GM23338 (cell line): ENCODE measurements at regions not wholly inside any gene's neighbourhood (a gene's known extent, or its start where the extent isn't known, plus 50 kb on each side); places are given as distances from the start of the nearest gene placed in this dataset.

ENCODE experiments used
- ATAC-seq: fragments of 200-7000 bp; cut with Tn5 transposase; 3 replicates; pipeline ENCODE4 v1.9.1; 2020
- DNase-seq: peaks from one replicate; pipeline ENCODE4 v3.0.0-alpha.2; 2015; ENCODE audit warnings: low spot score
- H2AFZ ChIP-seq: fragments of 200-600 bp; sonication (generic); 2 replicates; pipeline ENCODE4 v1.8.0; 2016; ENCODE audit warnings: antibody characterized with exemption, mild to moderate bottlenecking, moderate library complexity
- H3F3A ChIP-seq: fragments of 200-600 bp; sonication (generic); replicated peaks from 2 replicates; pipeline ENCODE4 v1.8.0; 2017; ENCODE audit warnings: antibody characterized with exemption, mixed run types, low read depth
- H3K27ac ChIP-seq: fragments of 200-600 bp; sonication (generic); 2 replicates; pipeline ENCODE4 v1.6.1; 2016; ENCODE audit warnings: low read depth
- H3K27me3 ChIP-seq: fragments of 200-600 bp; sonication (generic); 2 replicates; pipeline ENCODE4 v1.8.0; 2016; ENCODE audit warnings: mild to moderate bottlenecking, mixed run types, moderate library complexity; ENCODE audit not compliant: insufficient read depth
- H3K36me3 ChIP-seq: fragments of 200-600 bp; sonication (generic); 2 replicates; pipeline ENCODE4 v1.8.0; 2016; ENCODE audit warnings: mild to moderate bottlenecking; ENCODE audit not compliant: insufficient read depth
- H3K4me1 ChIP-seq: fragments of 200-600 bp; sonication (generic); 2 replicates; pipeline ENCODE4 v1.8.0; 2016; ENCODE audit warnings: mild to moderate bottlenecking, moderate library complexity; ENCODE audit not compliant: insufficient read depth
- H3K4me2 ChIP-seq: fragments of 200-600 bp; sonication (generic); 2 replicates; pipeline ENCODE4 v1.7.1; 2017; ENCODE audit warnings: mixed run types
- H3K4me3 ChIP-seq: fragments of 200-600 bp; sonication (generic); 2 replicates; pipeline ENCODE4 v1.6.1; 2016; ENCODE audit warnings: mixed run types
- H3K79me2 ChIP-seq: fragments of 200-600 bp; sonication (generic); replicated peaks from 2 replicates; pipeline ENCODE4 v1.8.0; 2017; ENCODE audit warnings: mild to moderate bottlenecking; ENCODE audit not compliant: insufficient read depth
- H3K9me2 ChIP-seq: fragments of 200-600 bp; sonication (generic); 2 replicates; pipeline ENCODE4 v1.8.0; 2017; ENCODE audit not compliant: insufficient read depth
- H4K20me1 ChIP-seq: fragments of 200-600 bp; sonication (generic); replicated peaks from 2 replicates; pipeline ENCODE4 v1.8.0; 2017; ENCODE audit warnings: mild to moderate bottlenecking; ENCODE audit not compliant: insufficient read depth
- H3K27ac Mint-ChIP-seq: 2 replicates; pipeline ENCODE4 v1.8.0; 2020; ENCODE audit warnings: inconsistent platforms, mild to moderate bottlenecking, moderate library complexity, mixed read lengths
- H3K27me3 Mint-ChIP-seq: 3 replicates; pipeline ENCODE4 v1.8.0; 2022; ENCODE audit warnings: low read depth, mild to moderate bottlenecking, moderate library complexity, mixed read lengths, inconsistent platforms; ENCODE audit not compliant: insufficient read depth, poor library complexity
- H3K36me3 Mint-ChIP-seq: 3 replicates; pipeline ENCODE4 v1.8.0; 2021; ENCODE audit warnings: low read depth, mild to moderate bottlenecking, inconsistent platforms, moderate library complexity, mixed read lengths
- H3K4me1 Mint-ChIP-seq: 3 replicates; pipeline ENCODE4 v1.8.0; 2020; ENCODE audit warnings: mild to moderate bottlenecking, inconsistent platforms, mixed read lengths
- H3K4me3 Mint-ChIP-seq: 3 replicates; pipeline ENCODE4 v1.8.0; 2021; ENCODE audit warnings: moderate library complexity, mild to moderate bottlenecking, inconsistent platforms, mixed read lengths
- H3K9me3 Mint-ChIP-seq: 3 replicates; pipeline ENCODE4 v1.8.0; 2020; ENCODE audit warnings: moderate library complexity, mild to moderate bottlenecking, inconsistent platforms, mixed read lengths
- CREB1 ChIP-seq: fragments of 250-450 bp; sonication (Bioruptor Pico); IDR thresholded peaks from 2 replicates; pipeline ENCODE4 v1.5.0; 2020; ENCODE audit warnings: low read depth, mild to moderate bottlenecking, moderate library complexity
- EZH2 ChIP-seq: fragments of 200-600 bp; sonication (generic); IDR thresholded peaks from one replicate; pipeline ENCODE4 v1.8.0; 2017; ENCODE audit warnings: antibody characterized with exemption, mild to moderate bottlenecking, low read depth; ENCODE audit not compliant: unreplicated experiment
- EZH2phosphoT487 ChIP-seq: fragments of 200-600 bp; sonication (generic); IDR thresholded peaks from one replicate; pipeline ENCODE4 v1.8.1; 2018; ENCODE audit warnings: antibody characterized with exemption; ENCODE audit not compliant: unreplicated experiment
- JUNB ChIP-seq: IDR thresholded peaks from one replicate; pipeline ENCODE4 v1.6.1; 2016; ENCODE audit warnings: antibody characterized with exemption; ENCODE audit not compliant: unreplicated experiment
- NANOG ChIP-seq: IDR thresholded peaks from 2 replicates; pipeline ENCODE4 v1.6.1; 2016; ENCODE audit warnings: antibody characterized with exemption, borderline replicate concordance
- POLR2AphosphoS5 ChIP-seq: IDR thresholded peaks from 2 replicates; pipeline ENCODE4 v1.6.1; 2016; ENCODE audit warnings: antibody characterized with exemption, low read depth
- REST ChIP-seq: IDR thresholded peaks from one replicate; pipeline ENCODE4 v1.6.1; 2018; ENCODE audit warnings: antibody characterized with exemption; ENCODE audit not compliant: unreplicated experiment
- STAT1 ChIP-seq: IDR thresholded peaks from one replicate; pipeline ENCODE4 v1.6.1; 2016; ENCODE audit warnings: antibody characterized with exemption; ENCODE audit not compliant: unreplicated experiment
- ZNF114 ChIP-seq: fragments of 250-450 bp; sonication (Bioruptor Pico); IDR thresholded peaks from 2 replicates; pipeline ENCODE4 v1.5.0; 2020; ENCODE audit warnings: mild to moderate bottlenecking, moderate library complexity
- ZNF331 ChIP-seq: fragments of 250-450 bp; sonication (Bioruptor Pico); IDR thresholded peaks from 2 replicates; pipeline ENCODE4 v1.5.0; 2020; ENCODE audit warnings: low read depth, mild to moderate bottlenecking, moderate library complexity
- TF ChIP-seq, protein P1 (sequence below), 2 experiments: fragments of 200-600 bp in 1 of 2; sonication (generic) in 1 of 2; conservative IDR thresholded peaks; 2 replicates each; pipeline versions ENCODE4 v1.5.1 to v1.6.1; 2016 to 2017; ENCODE audit warnings: antibody characterized with exemption in 2 of 2, low read depth in 2 of 2, mild to moderate bottlenecking in 2 of 2, moderate library complexity in 1 of 2
- TF ChIP-seq, protein P2 (sequence below): IDR thresholded peaks from 2 replicates; pipeline ENCODE4 v1.6.1; 2016; ENCODE audit warnings: antibody characterized with exemption
- TF ChIP-seq, protein P3 (sequence below): fragments of 250-450 bp; sonication (Bioruptor Pico); IDR thresholded peaks from 2 replicates; pipeline ENCODE4 v1.5.0; 2020; ENCODE audit warnings: mild to moderate bottlenecking, moderate library complexity

DNA sequence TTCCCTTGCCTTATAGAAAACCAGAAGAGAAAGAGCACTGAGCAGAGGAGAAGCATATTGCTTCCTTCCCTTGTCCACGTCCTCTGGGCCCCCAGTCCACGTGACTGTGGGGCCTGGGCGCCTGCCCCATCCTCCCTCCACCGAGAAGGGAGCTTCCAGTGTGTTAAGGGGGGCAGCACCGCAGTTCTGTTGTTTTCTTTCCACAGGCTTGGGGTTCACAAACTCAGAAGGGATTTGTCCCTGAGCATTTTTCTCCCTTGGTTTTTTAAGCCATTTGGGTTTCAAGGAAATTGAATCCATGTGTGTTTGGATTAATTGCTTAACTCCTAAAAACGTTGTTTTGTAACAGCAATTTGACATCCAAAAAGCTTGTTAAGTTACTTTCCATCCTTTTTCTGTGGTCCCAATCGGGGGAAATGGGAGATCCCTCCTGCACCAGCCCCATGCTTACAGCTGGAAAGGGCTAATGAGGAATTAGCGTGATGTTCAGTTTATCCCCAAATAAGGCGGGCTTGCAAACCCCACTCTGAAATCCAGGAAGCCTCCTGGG lies 347.5 kb upstream of the TNRC6C start:
- H3K27me3 ChIP-seq = no peaks in the 10 kb centered on the region
- no peak overlapping the region for H3K4me3 Mint-ChIP-seq
- ATAC-seq (no peak), DNase-seq (no peak)
- H3K36me3 ChIP-seq = no peaks in the 10 kb centered on the region
- H3K4me2 ChIP-seq = no peak overlapping the region
- H3K4me1 Mint-ChIP-seq = peaks cover 4% of the 10 kb centered on the region; the same call in 1 of the 3 replicates
- H4K20me1 ChIP-seq = no peaks in the 10 kb centered on the region
- H3K79me2 ChIP-seq = no peaks in the 10 kb centered on the region
- H3K36me3 Mint-ChIP-seq = no peaks in the 10 kb centered on the region; the same call in 2 of the 3 replicates
- H3K27ac Mint-ChIP-seq = no peak overlapping the region
- H3F3A ChIP-seq = no peaks in the 10 kb centered on the region
- 0 out of 2 replicates have a peak overlapping the region, but pooled peaks have one; percentile 10 for H2AFZ ChIP-seq
- no peak overlapping the region for H3K27ac ChIP-seq
- H3K27me3 Mint-ChIP-seq = peaks cover 15% of the 10 kb centered on the region
- H3K9me2 ChIP-seq = no peaks in the 10 kb centered on the region
- H3K9me3 Mint-ChIP-seq = peaks cover 4% of the 10 kb centered on the region; the same call in 1 of the 3 replicates
- H3K4me3 ChIP-seq = no peak overlapping the region
- H3K4me1 ChIP-seq = no peaks in the 10 kb centered on the region
- TF ChIP-seq, protein P1, sequence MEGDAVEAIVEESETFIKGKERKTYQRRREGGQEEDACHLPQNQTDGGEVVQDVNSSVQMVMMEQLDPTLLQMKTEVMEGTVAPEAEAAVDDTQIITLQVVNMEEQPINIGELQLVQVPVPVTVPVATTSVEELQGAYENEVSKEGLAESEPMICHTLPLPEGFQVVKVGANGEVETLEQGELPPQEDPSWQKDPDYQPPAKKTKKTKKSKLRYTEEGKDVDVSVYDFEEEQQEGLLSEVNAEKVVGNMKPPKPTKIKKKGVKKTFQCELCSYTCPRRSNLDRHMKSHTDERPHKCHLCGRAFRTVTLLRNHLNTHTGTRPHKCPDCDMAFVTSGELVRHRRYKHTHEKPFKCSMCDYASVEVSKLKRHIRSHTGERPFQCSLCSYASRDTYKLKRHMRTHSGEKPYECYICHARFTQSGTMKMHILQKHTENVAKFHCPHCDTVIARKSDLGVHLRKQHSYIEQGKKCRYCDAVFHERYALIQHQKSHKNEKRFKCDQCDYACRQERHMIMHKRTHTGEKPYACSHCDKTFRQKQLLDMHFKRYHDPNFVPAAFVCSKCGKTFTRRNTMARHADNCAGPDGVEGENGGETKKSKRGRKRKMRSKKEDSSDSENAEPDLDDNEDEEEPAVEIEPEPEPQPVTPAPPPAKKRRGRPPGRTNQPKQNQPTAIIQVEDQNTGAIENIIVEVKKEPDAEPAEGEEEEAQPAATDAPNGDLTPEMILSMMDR (conservative IDR thresholded peaks at IDR 0.05; ENCODE audit: low read depth in 2 of 2) = no peak
- TF ChIP-seq, protein P2, sequence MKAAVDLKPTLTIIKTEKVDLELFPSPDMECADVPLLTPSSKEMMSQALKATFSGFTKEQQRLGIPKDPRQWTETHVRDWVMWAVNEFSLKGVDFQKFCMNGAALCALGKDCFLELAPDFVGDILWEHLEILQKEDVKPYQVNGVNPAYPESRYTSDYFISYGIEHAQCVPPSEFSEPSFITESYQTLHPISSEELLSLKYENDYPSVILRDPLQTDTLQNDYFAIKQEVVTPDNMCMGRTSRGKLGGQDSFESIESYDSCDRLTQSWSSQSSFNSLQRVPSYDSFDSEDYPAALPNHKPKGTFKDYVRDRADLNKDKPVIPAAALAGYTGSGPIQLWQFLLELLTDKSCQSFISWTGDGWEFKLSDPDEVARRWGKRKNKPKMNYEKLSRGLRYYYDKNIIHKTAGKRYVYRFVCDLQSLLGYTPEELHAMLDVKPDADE = no peak
- TF ChIP-seq NANOG = no peak
- TF ChIP-seq, protein P3, sequence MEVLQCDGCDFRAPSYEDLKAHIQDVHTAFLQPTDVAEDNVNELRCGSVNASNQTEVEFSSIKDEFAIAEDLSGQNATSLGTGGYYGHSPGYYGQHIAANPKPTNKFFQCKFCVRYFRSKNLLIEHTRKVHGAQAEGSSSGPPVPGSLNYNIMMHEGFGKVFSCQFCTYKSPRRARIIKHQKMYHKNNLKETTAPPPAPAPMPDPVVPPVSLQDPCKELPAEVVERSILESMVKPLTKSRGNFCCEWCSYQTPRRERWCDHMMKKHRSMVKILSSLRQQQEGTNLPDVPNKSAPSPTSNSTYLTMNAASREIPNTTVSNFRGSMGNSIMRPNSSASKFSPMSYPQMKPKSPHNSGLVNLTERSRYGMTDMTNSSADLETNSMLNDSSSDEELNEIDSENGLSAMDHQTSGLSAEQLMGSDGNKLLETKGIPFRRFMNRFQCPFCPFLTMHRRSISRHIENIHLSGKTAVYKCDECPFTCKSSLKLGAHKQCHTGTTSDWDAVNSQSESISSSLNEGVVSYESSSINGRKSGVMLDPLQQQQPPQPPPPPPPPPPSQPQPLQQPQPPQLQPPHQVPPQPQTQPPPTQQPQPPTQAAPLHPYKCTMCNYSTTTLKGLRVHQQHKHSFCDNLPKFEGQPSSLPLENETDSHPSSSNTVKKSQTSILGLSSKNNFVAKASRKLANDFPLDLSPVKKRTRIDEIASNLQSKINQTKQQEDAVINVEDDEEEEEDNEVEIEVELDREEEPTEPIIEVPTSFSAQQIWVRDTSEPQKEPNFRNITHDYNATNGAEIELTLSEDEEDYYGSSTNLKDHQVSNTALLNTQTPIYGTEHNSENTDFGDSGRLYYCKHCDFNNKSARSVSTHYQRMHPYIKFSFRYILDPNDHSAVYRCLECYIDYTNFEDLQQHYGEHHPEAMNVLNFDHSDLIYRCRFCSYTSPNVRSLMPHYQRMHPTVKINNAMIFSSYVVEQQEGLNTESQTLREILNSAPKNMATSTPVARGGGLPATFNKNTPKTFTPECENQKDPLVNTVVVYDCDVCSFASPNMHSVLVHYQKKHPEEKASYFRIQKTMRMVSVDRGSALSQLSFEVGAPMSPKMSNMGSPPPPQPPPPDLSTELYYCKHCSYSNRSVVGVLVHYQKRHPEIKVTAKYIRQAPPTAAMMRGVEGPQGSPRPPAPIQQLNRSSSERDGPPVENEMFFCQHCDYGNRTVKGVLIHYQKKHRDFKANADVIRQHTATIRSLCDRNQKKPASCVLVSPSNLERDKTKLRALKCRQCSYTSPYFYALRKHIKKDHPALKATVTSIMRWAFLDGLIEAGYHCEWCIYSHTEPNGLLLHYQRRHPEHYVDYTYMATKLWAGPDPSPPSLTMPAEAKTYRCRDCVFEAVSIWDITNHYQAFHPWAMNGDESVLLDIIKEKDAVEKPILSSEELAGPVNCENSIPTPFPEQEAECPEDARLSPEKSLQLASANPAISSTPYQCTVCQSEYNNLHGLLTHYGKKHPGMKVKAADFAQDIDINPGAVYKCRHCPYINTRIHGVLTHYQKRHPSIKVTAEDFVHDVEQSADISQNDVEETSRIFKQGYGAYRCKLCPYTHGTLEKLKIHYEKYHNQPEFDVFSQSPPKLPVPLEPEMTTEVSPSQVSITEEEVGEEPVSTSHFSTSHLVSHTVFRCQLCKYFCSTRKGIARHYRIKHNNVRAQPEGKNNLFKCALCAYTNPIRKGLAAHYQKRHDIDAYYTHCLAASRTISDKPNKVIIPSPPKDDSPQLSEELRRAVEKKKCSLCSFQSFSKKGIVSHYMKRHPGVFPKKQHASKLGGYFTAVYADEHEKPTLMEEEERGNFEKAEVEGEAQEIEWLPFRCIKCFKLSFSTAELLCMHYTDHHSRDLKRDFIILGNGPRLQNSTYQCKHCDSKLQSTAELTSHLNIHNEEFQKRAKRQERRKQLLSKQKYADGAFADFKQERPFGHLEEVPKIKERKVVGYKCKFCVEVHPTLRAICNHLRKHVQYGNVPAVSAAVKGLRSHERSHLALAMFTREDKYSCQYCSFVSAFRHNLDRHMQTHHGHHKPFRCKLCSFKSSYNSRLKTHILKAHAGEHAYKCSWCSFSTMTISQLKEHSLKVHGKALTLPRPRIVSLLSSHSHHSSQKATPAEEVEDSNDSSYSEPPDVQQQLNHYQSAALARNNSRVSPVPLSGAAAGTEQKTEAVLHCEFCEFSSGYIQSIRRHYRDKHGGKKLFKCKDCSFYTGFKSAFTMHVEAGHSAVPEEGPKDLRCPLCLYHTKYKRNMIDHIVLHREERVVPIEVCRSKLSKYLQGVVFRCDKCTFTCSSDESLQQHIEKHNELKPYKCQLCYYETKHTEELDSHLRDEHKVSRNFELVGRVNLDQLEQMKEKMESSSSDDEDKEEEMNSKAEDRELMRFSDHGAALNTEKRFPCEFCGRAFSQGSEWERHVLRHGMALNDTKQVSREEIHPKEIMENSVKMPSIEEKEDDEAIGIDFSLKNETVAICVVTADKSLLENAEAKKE (CRISPR knock-in tag) = no peak
- no peak for TF ChIP-seq STAT1
- TF ChIP-seq ZNF114 (CRISPR knock-in tag) = no peak
- TF ChIP-seq REST = no peak
- TF ChIP-seq JUNB = no peak
- no peak for TF ChIP-seq CREB1 (CRISPR knock-in tag)
- no peak for TF ChIP-seq EZH2phosphoT487
- no peak for TF ChIP-seq EZH2
- TF ChIP-seq POLR2AphosphoS5 = no peak
- no peak for TF ChIP-seq ZNF331 (CRISPR knock-in tag)
